ENCODE measurements at regions not wholly inside any gene's neighbourhood (a gene's known extent, or its start where the extent isn't known, plus 50 kb on each side); places are given as distances from the start of the nearest gene placed in this dataset.

GRCh38 chr2:47236503-47237215 lies 60.3 kb upstream of the CALM2 start:
- DNase-seq (ENCODE audit: low read depth in 2 of 2) = no peak

- DNase-seq (ENCODE audit: low read depth in 2 of 2) = no peak
Observed at GRCh38 chr2:47235132-47235531, 58.8 kb upstream of the CALM2 start.

- no peak for DNase-seq (ENCODE audit: low read depth in 2 of 2)
Observed at GRCh38 chr2:47234456-47234855, 58.1 kb upstream of the CALM2 start.

GRCh38 chr2:47232738-47233415 lies 56.6 kb upstream of the CALM2 start:
- no peak for DNase-seq (ENCODE audit: low read depth in 2 of 2)

- no peak for DNase-seq (ENCODE audit: low read depth in 2 of 2)
Observed at GRCh38 chr2:47230418-47230817, 54.1 kb upstream of the CALM2 start.

- DNase-seq (ENCODE audit: low read depth in 2 of 2) = no peak
Observed at GRCh38 chr2:47227532-47228279, 51.4 kb upstream of the CALM2 start.

- DNase-seq (ENCODE audit: low read depth in 2 of 2) = no peak
Observed at GRCh38 chr2:47226923-47227220, 50.6 kb upstream of the CALM2 start.

GRCh38 chr2:47226132-47226922 lies 50.0 kb upstream of the CALM2 start:
- no peak for DNase-seq (ENCODE audit: low read depth in 2 of 2)

Data from stimulated activated CD4-positive, alpha-beta T cell treated with anti-CD3 and anti-CD28 coated beads, Interleukin-4, amount 100 ng/mL, for 48 hours (primary cell).